GM18951 (cell line): ENCODE measurements at regions not wholly inside any gene's neighbourhood (a gene's known extent, or its start where the extent isn't known, plus 50 kb on each side); places are given as distances from the start of the nearest gene placed in this dataset.
"Not testable (repeated sequence)": the region's sequence is repeated elsewhere in the genome, so short reads cannot be mapped to it uniquely, and the experiment has no call there.

ENCODE experiments used
- POLR2A ChIP-seq: IDR thresholded peaks from 4 replicates; pipeline ENCODE4 v1.6.1; 2011; ENCODE audit warnings: mild to moderate bottlenecking; ENCODE audit not compliant: insufficient read length, insufficient read depth; ENCODE audit errors: extremely low read depth
- in situ Hi-C: fragments of 300-500 bp; cut with MboI; formaldehyde crosslinking; loops from one replicate; pipeline ENCODE4 v1.12.0; 2022; ENCODE audit warnings: low sequenced_read_pairs, mixed read lengths, inconsistent platforms; ENCODE audit not compliant: unreplicated experiment

DNA sequence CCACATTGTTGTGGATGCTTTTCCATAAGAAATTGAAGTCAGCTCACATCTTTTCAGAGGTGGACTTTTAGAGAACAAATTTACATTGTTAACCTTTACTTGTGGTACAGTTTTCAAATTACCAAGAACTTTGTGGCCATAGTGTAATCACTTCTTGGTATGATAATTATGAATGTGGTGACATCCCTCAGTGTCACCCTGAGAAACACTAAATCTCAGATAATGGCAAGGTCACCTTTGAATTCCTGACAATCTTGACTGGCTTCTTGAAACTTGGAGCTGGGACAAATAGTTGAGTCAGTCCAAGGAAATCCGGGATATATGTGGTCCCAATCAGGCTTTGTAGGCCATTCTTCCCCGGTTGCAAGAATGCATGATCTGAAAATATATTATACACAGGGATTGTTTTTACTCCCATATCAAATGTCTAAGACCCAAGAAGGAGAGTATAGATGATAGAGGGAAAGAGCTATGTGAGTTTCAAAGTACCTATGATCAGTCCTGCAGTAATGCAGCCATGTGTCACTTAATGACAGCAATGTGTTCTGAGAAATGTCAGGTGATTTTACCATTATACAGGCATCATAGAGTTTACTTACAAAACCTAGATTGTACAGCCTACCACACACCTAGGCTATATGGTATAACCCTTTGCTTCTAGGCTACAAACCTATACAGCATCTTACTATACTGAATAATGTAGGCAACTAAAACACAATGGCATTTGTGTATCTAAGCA, 120.8 kb upstream of the MTHFD1L start:
- in situ Hi-C loops: no loop called here
- no peak for TF ChIP-seq POLR2A

DNA sequence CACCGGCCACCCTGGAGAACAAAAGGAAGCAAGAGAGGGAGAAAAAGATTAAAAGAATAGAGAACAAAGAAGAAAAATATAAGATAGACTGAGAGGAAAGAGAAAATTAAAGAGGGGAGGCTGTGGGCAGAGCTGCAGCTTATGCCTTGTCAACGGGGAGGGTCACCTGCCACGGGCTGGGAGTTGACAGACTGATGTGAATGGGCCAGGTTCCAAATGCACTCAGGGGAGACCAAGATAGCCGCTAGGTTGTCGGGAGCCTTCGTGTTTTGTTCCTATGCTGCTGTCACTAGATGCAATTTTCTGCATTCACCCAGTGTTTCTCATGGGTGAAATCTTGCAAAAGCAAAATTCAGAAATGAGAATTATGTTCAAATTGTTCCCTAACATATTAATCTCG, 119.6 kb upstream of the MTHFD1L start:
- TF ChIP-seq POLR2A: no peak
- in situ Hi-C loops: no loop called here

DNA sequence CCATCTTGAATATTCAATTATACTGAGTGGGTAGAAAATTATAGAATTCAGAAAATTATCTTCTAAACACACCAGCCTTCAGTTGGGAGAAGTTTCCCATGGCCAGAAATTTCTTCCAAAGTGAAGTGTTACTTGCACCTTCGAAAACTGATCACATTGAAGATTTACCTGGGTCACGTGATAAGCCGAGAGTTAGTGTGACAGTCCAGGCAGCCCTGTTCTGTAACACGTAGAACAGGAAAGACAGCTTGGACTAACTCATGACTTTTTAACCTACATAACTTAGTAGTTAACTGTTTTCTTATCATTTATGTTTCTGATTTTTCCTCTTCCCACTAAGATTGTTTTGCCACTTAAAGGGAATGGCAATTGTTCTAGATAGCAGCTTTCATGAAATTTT, 118.3 kb upstream of the MTHFD1L start:
- in situ Hi-C loops: no loop called here
- no peak for TF ChIP-seq POLR2A

- in situ Hi-C loops: no loop called here
- TF ChIP-seq POLR2A: no peak
These were observed 116.3 kb upstream of the MTHFD1L start for GRCh38 chr6:150749091-150749670.

GRCh38 chr6:150751296-150751695, 114.2 kb upstream of the MTHFD1L start:
- in situ Hi-C loops: no loop called here
- TF ChIP-seq POLR2A: no peak

- TF ChIP-seq POLR2A: no peak
- in situ Hi-C loops: no loop called here
These were observed 113.1 kb upstream of the MTHFD1L start for GRCh38 chr6:150752409-150752808.

DNA sequence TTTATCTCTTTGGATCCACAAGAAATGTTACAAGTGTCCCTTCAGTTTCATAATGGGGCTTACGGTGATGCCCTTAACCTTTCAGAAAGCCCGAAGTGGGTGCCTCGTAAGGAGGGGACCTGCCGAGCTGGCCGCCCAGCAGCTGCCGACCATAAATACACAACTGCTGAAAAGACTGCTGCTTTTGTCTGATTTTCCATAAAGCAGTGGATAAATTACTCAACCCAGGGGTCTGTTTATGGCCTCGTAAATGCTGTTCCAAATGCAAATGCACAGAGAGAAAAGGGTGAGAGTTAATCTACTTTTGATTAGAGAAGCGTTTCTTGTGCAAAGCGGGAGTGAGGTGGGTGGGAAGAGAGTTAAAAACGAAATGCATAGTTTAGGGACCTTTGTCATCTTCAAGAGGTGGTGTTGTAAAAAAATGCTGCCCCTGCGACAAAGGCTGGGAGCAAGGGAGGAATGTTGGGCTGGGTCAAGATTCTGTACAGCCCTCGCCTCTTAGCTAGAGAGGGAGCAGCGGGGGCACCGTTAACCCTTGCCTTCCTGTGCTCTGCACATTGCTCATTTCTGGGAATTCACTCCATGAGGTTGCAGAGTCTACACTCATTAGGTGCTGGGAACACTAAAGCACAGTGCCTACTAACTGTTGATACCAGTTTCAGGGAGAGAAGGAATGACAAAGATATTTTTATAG, 112.0 kb upstream of the MTHFD1L start:
- in situ Hi-C loops: no loop called here
- no peak for TF ChIP-seq POLR2A

DNA sequence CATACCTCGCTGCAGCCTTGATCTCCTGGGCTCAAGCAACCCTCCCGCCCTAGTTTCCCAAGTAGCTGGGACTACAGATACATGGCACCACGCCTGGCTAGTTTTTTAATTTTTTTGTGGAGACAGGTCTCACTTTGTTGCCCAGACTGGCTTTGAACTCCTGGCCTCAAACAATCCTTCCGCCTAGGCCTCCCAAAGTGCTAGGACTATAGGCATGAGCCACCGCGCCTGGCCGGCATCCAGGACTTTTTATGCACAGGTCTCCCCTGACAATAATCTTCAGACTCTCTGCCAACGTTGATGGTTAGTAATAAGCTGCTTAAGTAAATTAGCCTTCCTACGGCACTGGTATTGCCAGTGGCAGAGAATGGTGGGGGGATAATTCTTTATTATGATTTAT, 110.5 kb upstream of the MTHFD1L start:
- in situ Hi-C loops: no loop called here
- TF ChIP-seq POLR2A: no peak

DNA sequence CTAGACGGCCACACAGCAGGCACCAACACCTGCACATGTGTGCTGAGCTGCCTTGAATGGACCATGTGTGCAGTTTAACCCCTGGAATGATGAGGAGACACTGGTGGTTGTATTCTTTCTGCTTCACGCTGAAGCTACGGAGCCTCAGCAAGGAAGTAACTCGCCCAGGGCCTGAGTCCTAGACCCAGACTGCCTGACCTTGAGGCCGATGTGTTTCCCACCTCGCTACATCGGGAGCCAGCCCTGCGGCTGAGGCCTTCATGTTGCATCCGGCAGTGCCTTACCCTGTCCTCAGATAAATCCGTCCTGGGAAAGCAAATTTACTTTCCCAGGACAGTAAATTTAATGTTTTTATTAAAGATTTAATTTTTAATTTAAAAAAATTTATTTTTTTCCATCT, 110.0 kb upstream of the MTHFD1L start:
- TF ChIP-seq POLR2A: no peak
- in situ Hi-C loops: no loop called here

- in situ Hi-C loops: no loop called here
- TF ChIP-seq POLR2A: no peak
These were observed 109.3 kb upstream of the MTHFD1L start for GRCh38 chr6:150756173-150756572.

DNA sequence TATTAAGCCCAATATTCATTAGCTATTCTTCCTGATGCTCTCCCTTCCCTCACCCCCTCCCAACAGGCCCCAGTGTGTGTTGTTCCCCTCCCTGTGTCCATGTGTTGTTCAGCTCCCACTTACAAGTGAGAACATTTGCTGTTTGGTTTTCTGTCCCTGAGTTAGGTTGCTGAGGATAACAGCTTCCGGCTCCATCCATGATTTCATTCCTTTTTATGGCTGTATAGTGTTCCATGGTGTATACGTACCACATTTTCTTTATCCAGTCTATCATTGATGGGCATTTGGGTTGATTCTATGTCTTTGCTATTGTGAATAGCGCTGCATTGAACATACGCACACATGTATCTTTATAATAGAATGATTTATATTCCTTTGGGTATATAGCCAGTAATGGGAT, 107.7 kb upstream of the MTHFD1L start:
- in situ Hi-C loops: not testable (repeated sequence)

DNA sequence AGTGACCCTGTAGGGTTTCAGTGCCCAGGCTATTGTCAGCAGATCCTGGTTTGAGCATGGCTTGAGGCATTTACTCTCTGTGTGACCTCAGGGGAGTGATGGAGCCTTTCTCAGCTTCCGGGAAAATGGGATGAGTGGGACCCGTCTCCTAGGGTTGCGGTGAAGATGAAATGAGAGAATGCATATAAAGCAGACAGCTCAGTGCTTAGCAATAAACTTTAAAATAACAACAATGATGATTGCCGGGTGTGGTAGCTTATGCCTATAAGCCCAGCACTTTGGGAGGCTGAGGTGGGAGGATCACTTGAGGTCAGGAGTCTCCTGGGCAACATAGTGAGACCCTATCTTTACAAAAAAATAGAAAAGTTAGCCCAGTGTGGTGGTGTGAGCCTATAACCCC, 106.0 kb upstream of the MTHFD1L start:
- TF ChIP-seq POLR2A: no peak
- in situ Hi-C loops: no loop called here

DNA sequence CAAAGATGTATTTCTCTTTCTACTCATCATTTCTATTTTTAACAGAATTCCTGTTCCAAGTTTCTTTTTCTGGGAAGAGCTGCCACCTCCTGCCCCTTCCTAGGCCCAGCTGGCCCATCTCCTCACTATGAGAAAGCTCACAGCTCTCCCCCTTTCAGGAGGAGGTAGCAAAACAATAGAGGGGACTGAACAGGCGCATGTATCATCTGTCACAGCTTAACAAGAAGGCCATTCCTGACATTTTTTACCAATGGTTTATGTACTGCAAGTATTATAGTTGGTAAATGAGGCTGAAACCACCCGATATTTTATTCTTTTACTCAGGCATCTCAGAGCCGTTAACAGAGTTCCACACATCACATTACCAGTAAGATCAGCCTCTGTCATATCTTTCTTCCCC, 103.7 kb upstream of the MTHFD1L start:
- TF ChIP-seq POLR2A: no peak
- in situ Hi-C loops: no loop called here
